GM23248 (cell line): ENCODE measurements at regions not wholly inside any gene's neighbourhood (a gene's known extent, or its start where the extent isn't known, plus 50 kb on each side); places are given as distances from the start of the nearest gene placed in this dataset.

ENCODE experiments used
- EZH2 ChIP-seq: fragments of 200-600 bp; sonication (generic); IDR thresholded peaks from 2 replicates; pipeline ENCODE4 v1.6.1; 2018; ENCODE audit warnings: antibody characterized with exemption, mild to moderate bottlenecking; ENCODE audit not compliant: insufficient read depth, poor library complexity, severe bottlenecking
- EZH2phosphoT487 ChIP-seq: fragments of 200-600 bp; sonication (generic); IDR thresholded peaks from 2 replicates; pipeline ENCODE4 v1.6.1; 2018; ENCODE audit warnings: antibody characterized with exemption, moderate library complexity, mild to moderate bottlenecking, low read depth; ENCODE audit not compliant: insufficient read depth

GRCh38 chr3:70803319-70803718 is 490.9 kb upstream of the MDFIC2 start:
- TF ChIP-seq EZH2phosphoT487 (no peak), EZH2 (no peak)
